Fibroblast of skin of left quadriceps (primary cell): ENCODE measurements at regions not wholly inside any gene's neighbourhood (a gene's known extent, or its start where the extent isn't known, plus 50 kb on each side); places are given as distances from the start of the nearest gene placed in this dataset.

Source experiments
- DNase-seq, 2 experiments: peaks; one replicate each; pipeline ENCODE4 v3.0.0-alpha.2; 2013; ENCODE audit warnings: low read depth in 2 of 2

- no peak for DNase-seq
Measured at GRCh38 chr19:13606156-13606555, 99.9 kb upstream of the CACNA1A start.

- DNase-seq: no peak
Measured at GRCh38 chr19:13604902-13605586, 98.8 kb upstream of the CACNA1A start.

GRCh38 chr19:13600802-13601201, 94.5 kb upstream of the CACNA1A start:
- DNase-seq: no peak

GRCh38 chr19:13600091-13600490, 93.8 kb upstream of the CACNA1A start:
- DNase-seq: no peak

- no peak for DNase-seq
Measured at GRCh38 chr19:13599681-13600080, 93.4 kb upstream of the CACNA1A start.

- DNase-seq: no peak
Measured at GRCh38 chr19:13598098-13598497, 91.8 kb upstream of the CACNA1A start.

GRCh38 chr19:13597640-13598039, 91.4 kb upstream of the CACNA1A start:
- DNase-seq: peak; percentile 36 to 38

GRCh38 chr19:13588957-13589833, 82.9 kb upstream of the CACNA1A start:
- peak; percentile 22 to 29 for DNase-seq

GRCh38 chr19:13585512-13585911, 79.2 kb upstream of the CACNA1A start:
- DNase-seq: no peak

GRCh38 chr19:13583753-13584152, 77.5 kb upstream of the CACNA1A start:
- DNase-seq: no peak

- no peak for DNase-seq
Measured at GRCh38 chr19:13583114-13583513, 76.8 kb upstream of the CACNA1A start.

GRCh38 chr19:13581576-13581975, 75.3 kb upstream of the CACNA1A start:
- DNase-seq: no peak

- peak; percentile 26 to 36 for DNase-seq
Measured at GRCh38 chr19:13579388-13580060, 73.2 kb upstream of the CACNA1A start.

- DNase-seq: no peak
Measured at GRCh38 chr19:13576726-13577125, 70.4 kb upstream of the CACNA1A start.

GRCh38 chr19:13574933-13575332, 68.7 kb upstream of the CACNA1A start:
- no peak for DNase-seq

GRCh38 chr19:13573056-13573667, 66.9 kb upstream of the CACNA1A start:
- DNase-seq: no peak

- DNase-seq: no peak
Measured at GRCh38 chr19:13561461-13561860, 55.2 kb upstream of the CACNA1A start.

- DNase-seq: no peak
Measured at GRCh38 chr19:13557756-13558398, 51.6 kb upstream of the CACNA1A start.

GRCh38 chr19:13556552-13556951, 50.3 kb upstream of the CACNA1A start:
- no peak for DNase-seq
